ENCODE measurements at regions not wholly inside any gene's neighbourhood (a gene's known extent, or its start where the extent isn't known, plus 50 kb on each side); places are given as distances from the start of the nearest gene placed in this dataset.
"Not testable (repeated sequence)": the region's sequence is repeated elsewhere in the genome, so short reads cannot be mapped to it uniquely, and the experiment has no call there.

GRCh38 chr11:71169313-71169712 is 83.1 kb downstream of the SHANK2 start:
- Histone ChIP-seq H3K4me1 (replicated peaks in 1 of 2; ENCODE audit: control insufficient read depth in 2 of 2, insufficient read depth in 2 of 2, low read length in 2 of 2) (no peaks in the 10 kb centered on the region; a peak in 1 of 5 replicates), H2AFZ (ENCODE audit: low read depth, low read length) (no peak overlapping the region), H3K4me3 (no peak overlapping the region), H3K27me3 (ENCODE audit: control insufficient read depth in 2 of 2, insufficient read depth in 2 of 2, low read length in 2 of 2) (peaks cover 4 to 29% of the 10 kb centered on the region in 2 experiments; a peak in 4 of 5 replicates), H3K4me2 (ENCODE audit: insufficient read depth, low read length) (no peak overlapping the region), H3K9ac (ENCODE audit: insufficient read depth in 1 of 2, low read depth in 2 of 2, low read length in 2 of 2) (no peak overlapping the region), H3K79me2 (ENCODE audit: control insufficient read depth, insufficient read depth, low read length) (no peaks in the 10 kb centered on the region), H4K20me1 (replicated peaks; ENCODE audit: control insufficient read depth, insufficient read depth, low read length) (no peaks in the 10 kb centered on the region), H3K9me3 (replicated peaks; ENCODE audit: control insufficient read depth, insufficient read depth, low read depth, low read length) (no peaks in the 10 kb centered on the region; the same call in 1 of the 2 replicates), H3K9me1 (ENCODE audit: control insufficient read depth, insufficient read depth, low read length) (peaks cover 2% of the 10 kb centered on the region), H3K36me3 (ENCODE audit: control insufficient read depth, insufficient read depth, low read length) (no peaks in the 10 kb centered on the region), H3K27ac (ENCODE audit: extremely low read depth, low read depth, low read length) (no peak overlapping the region)
- ChIA-PET CTCF (ENCODE audit: low intra/inter-chr PET ratio) (interaction anchor here (0.6 kb wide), 1 partner anchor 107 kb away, joined by 3 read pairs; no protein-coding TSS in a partner anchor), POLR2A (no interaction called here)
- WGBS (ENCODE audit: insufficient coverage, low coverage, missing lambda C conversion rate): 0% methylated on average over 7 of the region's 8 CpGs
- TF ChIP-seq KLF13 (tag; IDR thresholded peaks at IDR 0.05; ENCODE audit: borderline replicate concordance, low read depth): no peak
- TF ChIP-seq BRCA1 (IDR thresholded peaks at IDR 0.05): no peak
- no peak for TF ChIP-seq BRCA1 (CRISPR knock-in tag; IDR thresholded peaks at IDR 0.05)
- no peak for TF ChIP-seq ZBTB34 (CRISPR knock-in tag; IDR thresholded peaks at IDR 0.05)
- TF ChIP-seq ATF3 (IDR thresholded peaks at IDR 0.05): no peak
- no peak for TF ChIP-seq ATF3 (CRISPR knock-in tag; conservative IDR thresholded peaks at IDR 0.05)
- TF ChIP-seq ZNF311 (CRISPR knock-in tag; IDR thresholded peaks at IDR 0.05): no peak
- BruUV-seq (replicated peaks): no TSS peak
- DNase-seq (ENCODE audit: extremely low read depth in 1 of 4, low spot score in 3 of 4): no peak
- intact Hi-C loops (cut with micrococcal nuclease): no loop called here
- in situ Hi-C loops (cut with MboI): no loop called here
- no peak for ATAC-seq
- FAIRE-seq: no peak

- H3K9ac ChIP-seq (ENCODE audit: insufficient read depth in 1 of 2, low read depth in 2 of 2, low read length in 2 of 2); H3K79me2 ChIP-seq (ENCODE audit: control insufficient read depth, insufficient read depth, low read length); H3K4me1 ChIP-seq (replicated peaks in 1 of 2; ENCODE audit: control insufficient read depth in 2 of 2, insufficient read depth in 2 of 2, low read length in 2 of 2); FAIRE-seq; H4K20me1 ChIP-seq (replicated peaks; ENCODE audit: control insufficient read depth, insufficient read depth, low read length); CTCF ChIA-PET (ENCODE audit: low intra/inter-chr PET ratio); ATAC-seq; intact Hi-C loops (cut with micrococcal nuclease); H3K4me2 ChIP-seq (ENCODE audit: insufficient read depth, low read length); in situ Hi-C loops (cut with MboI); H2AFZ ChIP-seq (ENCODE audit: low read depth, low read length); H3K36me3 ChIP-seq (ENCODE audit: control insufficient read depth, insufficient read depth, low read length); BruUV-seq (replicated peaks); POLR2A ChIA-PET; H3K9me1 ChIP-seq (ENCODE audit: control insufficient read depth, insufficient read depth, low read length); DNase-seq (ENCODE audit: extremely low read depth in 1 of 4, low spot score in 3 of 4); H3K9me3 ChIP-seq (replicated peaks; ENCODE audit: control insufficient read depth, insufficient read depth, low read depth, low read length); H3K27ac ChIP-seq (ENCODE audit: extremely low read depth, low read depth, low read length); H3K4me3 ChIP-seq: not testable (repeated sequence)
- WGBS (ENCODE audit: insufficient coverage, low coverage, missing lambda C conversion rate): no CpG with 5 or more reads among the region's 31 CpGs
- peaks cover 4 to 29% of the 10 kb centered on the region in 2 experiments; a peak in 4 of 5 replicates for H3K27me3 ChIP-seq (ENCODE audit: control insufficient read depth in 2 of 2, insufficient read depth in 2 of 2, low read length in 2 of 2)
These were observed 84.6 kb downstream of the SHANK2 start for GRCh38 chr11:71167814-71168213.
